GM23248 (cell line): ENCODE measurements at regions not wholly inside any gene's neighbourhood (a gene's known extent, or its start where the extent isn't known, plus 50 kb on each side); places are given as distances from the start of the nearest gene placed in this dataset.

ENCODE experiments used
- DNase-seq: peaks from one replicate; pipeline ENCODE4 v3.0.0-alpha.2; 2015
- H2AFZ ChIP-seq: fragments of 200-600 bp; sonication (generic); 2 replicates; pipeline ENCODE4 v1.6.1; 2016; ENCODE audit warnings: antibody characterized with exemption
- H3F3A ChIP-seq: fragments of 200-600 bp; sonication (generic); 2 replicates; pipeline ENCODE4 v1.6.1; 2016; ENCODE audit warnings: mild to moderate bottlenecking, antibody characterized with exemption, mixed run types; ENCODE audit not compliant: insufficient read depth
- H3K27ac ChIP-seq: fragments of 200-600 bp; sonication (generic); 2 replicates; pipeline ENCODE4 v1.5.1; 2016; ENCODE audit warnings: mild to moderate bottlenecking
- H3K27me3 ChIP-seq: fragments of 200-600 bp; sonication (generic); replicated peaks from 2 replicates; pipeline ENCODE4 v1.6.1; 2016; ENCODE audit warnings: mild to moderate bottlenecking; ENCODE audit not compliant: insufficient read depth
- H3K36me3 ChIP-seq: fragments of 200-600 bp; sonication (generic); 2 replicates; pipeline ENCODE4 v1.6.1; 2016; ENCODE audit warnings: low read depth, mild to moderate bottlenecking
- H3K4me1 ChIP-seq: fragments of 200-600 bp; sonication (generic); 2 replicates; pipeline ENCODE4 v1.6.1; 2016; ENCODE audit warnings: mild to moderate bottlenecking; ENCODE audit not compliant: insufficient read depth
- H3K4me2 ChIP-seq: fragments of 200-600 bp; sonication (generic); one replicate; pipeline ENCODE4 v1.6.1; 2016; ENCODE audit warnings: mild to moderate bottlenecking; ENCODE audit not compliant: unreplicated experiment
- H3K4me3 ChIP-seq: fragments of 200-600 bp; sonication (generic); 2 replicates; pipeline ENCODE4 v1.5.1; 2016; ENCODE audit warnings: mild to moderate bottlenecking
- H3K79me2 ChIP-seq: fragments of 200-600 bp; sonication (generic); 2 replicates; pipeline ENCODE4 v1.6.1; 2016; ENCODE audit warnings: mild to moderate bottlenecking; ENCODE audit not compliant: insufficient read depth
- H3K9ac ChIP-seq: fragments of 200-600 bp; sonication (generic); 2 replicates; pipeline ENCODE4 v1.6.1; 2016; ENCODE audit warnings: mild to moderate bottlenecking
- H3K9me2 ChIP-seq: fragments of 200-600 bp; sonication (generic); 2 replicates; pipeline ENCODE4 v1.6.1; 2016; ENCODE audit warnings: mixed run types, mild to moderate bottlenecking, moderate library complexity; ENCODE audit not compliant: insufficient read depth
- H3K9me3 ChIP-seq: fragments of 200-600 bp; sonication (generic); one replicate; pipeline ENCODE4 v1.6.1; 2017; ENCODE audit warnings: low read depth
- H4K20me1 ChIP-seq: fragments of 200-600 bp; sonication (generic); 2 replicates; pipeline ENCODE4 v1.6.0; 2016; ENCODE audit not compliant: insufficient read depth
- EZH2 ChIP-seq: fragments of 200-600 bp; sonication (generic); IDR thresholded peaks from 2 replicates; pipeline ENCODE4 v1.6.1; 2018; ENCODE audit warnings: antibody characterized with exemption, mild to moderate bottlenecking; ENCODE audit not compliant: insufficient read depth, poor library complexity, severe bottlenecking
- EZH2phosphoT487 ChIP-seq: fragments of 200-600 bp; sonication (generic); IDR thresholded peaks from 2 replicates; pipeline ENCODE4 v1.6.1; 2018; ENCODE audit warnings: antibody characterized with exemption, moderate library complexity, mild to moderate bottlenecking, low read depth; ENCODE audit not compliant: insufficient read depth
- WGBS, 2 experiments: methylation state at CpG; one replicate each; pipeline ENCODE4 v1.1.6; 2015 to 2017; ENCODE audit warnings: low lambda C conversion rate in 2 of 2, low coverage in 1 of 2; ENCODE audit errors: missing lambda C conversion rate in 2 of 2; 5-methylcytosine and 5-hydroxymethylcytosine counted together
- in situ Hi-C: fragments of 300-500 bp; cut with MboI; formaldehyde crosslinking; loops from 2 replicates; pipeline ENCODE4 v1.15.0; 2020

DNA sequence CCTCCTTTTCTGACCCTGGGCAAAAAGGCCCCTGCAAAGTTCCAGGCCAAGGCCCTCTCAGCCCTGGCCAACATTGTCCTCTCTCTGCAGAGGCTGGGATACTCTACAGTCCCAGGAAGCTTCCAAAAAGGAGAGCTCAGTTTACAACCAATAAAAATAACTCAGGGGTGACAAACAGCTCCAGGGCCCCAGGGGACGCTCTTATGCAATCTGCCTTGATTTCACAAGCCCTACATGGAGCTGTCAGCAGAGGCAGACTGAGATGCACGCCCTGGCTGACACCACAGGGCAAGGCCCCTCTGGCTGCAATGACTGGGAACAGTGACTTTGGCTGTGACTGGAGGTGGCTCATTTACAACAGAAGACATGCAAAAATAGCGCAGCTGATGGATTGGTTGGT is 129.0 kb upstream of the MED13L start:
- Histone ChIP-seq H3K4me2 (no peak overlapping the region), H3K9me2 (no peaks in the 10 kb centered on the region), H3K27me3 (no peaks in the 10 kb centered on the region), H3K4me3 (no peak overlapping the region), H3K79me2 (no peaks in the 10 kb centered on the region), H4K20me1 (no peaks in the 10 kb centered on the region), H3K4me1 (peaks cover 28% of the 10 kb centered on the region), H3K9me3 (no peaks in the 10 kb centered on the region), H3K9ac (no peak overlapping the region), H2AFZ (no peak overlapping the region), H3F3A (0 out of 2 replicates have a peak, but pooled peaks cover 6% of the 10 kb centered on the region), H3K36me3 (no peaks in the 10 kb centered on the region), H3K27ac (peak overlapping the region; percentile 44)
- peak; percentile 93 for DNase-seq
- TF ChIP-seq EZH2 (no peak), EZH2phosphoT487 (no peak)
- WGBS, 2 experiments: 0 to 7% methylated on average over 3 of the region's 3 CpGs
- in situ Hi-C loops: no loop called here

DNA sequence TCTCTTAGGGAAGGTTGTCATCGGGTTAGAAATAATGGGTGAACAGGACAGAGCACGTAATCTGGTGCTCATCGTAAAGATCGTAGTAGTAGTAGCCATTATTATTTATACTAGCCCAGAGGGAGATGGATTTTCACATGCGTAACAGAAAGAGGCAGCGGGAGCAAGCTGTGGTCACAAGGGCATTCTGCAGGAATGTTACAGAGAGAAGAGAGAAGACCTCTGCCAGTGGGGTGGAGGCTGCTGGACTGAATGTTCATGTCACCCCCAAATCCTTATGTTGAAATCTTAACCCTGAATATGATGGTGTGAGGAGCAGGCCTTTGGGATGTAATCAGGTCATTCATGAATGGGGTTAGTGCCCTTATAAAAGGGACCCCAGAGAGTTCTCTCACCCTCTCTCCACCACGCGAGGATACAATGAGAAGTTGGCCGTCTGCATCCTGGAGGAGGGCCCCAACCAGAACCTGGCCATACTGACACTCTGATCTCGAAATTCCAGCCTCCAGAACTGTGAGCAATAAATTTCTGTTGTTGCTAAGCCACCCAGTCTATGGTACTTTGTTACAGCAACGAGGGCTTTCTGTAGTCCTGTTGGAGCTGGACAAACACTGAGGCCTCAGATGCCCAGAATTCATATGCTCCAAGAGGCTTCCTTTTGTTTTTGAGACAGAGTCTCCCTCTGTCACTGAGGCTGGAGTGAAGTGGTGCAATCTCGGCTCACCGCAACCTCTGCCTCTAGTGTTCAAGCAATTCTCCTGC is 131.2 kb upstream of the MED13L start:
- WGBS, 2 experiments: 92 to 95% methylated on average over 13 of the region's 13 CpGs
- TF ChIP-seq EZH2phosphoT487: no peak
- TF ChIP-seq EZH2: no peak

GRCh38 chr12:116411977-116412376 is 134.5 kb upstream of the MED13L start:
- no peaks in the 10 kb centered on the region for H3K36me3 ChIP-seq
- H3K4me2 ChIP-seq: no peak overlapping the region
- H3K79me2 ChIP-seq: no peaks in the 10 kb centered on the region
- no peaks in the 10 kb centered on the region for H3K27me3 ChIP-seq
- TF ChIP-seq EZH2phosphoT487 (no peak), EZH2 (no peak)
- H4K20me1 ChIP-seq: no peaks in the 10 kb centered on the region
- no peak overlapping the region for H2AFZ ChIP-seq
- in situ Hi-C loops: no loop called here
- no peak overlapping the region for H3K27ac ChIP-seq
- H3K9me2 ChIP-seq: no peaks in the 10 kb centered on the region
- no peak overlapping the region for H3K9ac ChIP-seq
- 0 out of 2 replicates have a peak, but pooled peaks cover 4% of the 10 kb centered on the region for H3F3A ChIP-seq
- peaks cover 16% of the 10 kb centered on the region for H3K4me1 ChIP-seq
- H3K4me3 ChIP-seq: no peak overlapping the region
- DNase-seq: peak; percentile 19
- 94 to 100% methylated on average over 3 of the region's 3 CpGs for WGBS, 2 experiments
- no peaks in the 10 kb centered on the region for H3K9me3 ChIP-seq

More for the DNA sequence above, 131.2 kb upstream of the MED13L start:
- H2AFZ ChIP-seq: no peak overlapping the region
- in situ Hi-C loops: no loop called here
- no peak overlapping the region for H3K9ac ChIP-seq
- H3F3A ChIP-seq: 0 out of 2 replicates have a peak, but pooled peaks cover 6% of the 10 kb centered on the region
- H3K36me3 ChIP-seq: no peaks in the 10 kb centered on the region
- no peaks in the 10 kb centered on the region for H3K27me3 ChIP-seq
- peaks cover 28% of the 10 kb centered on the region for H3K4me1 ChIP-seq
- no peaks in the 10 kb centered on the region for H4K20me1 ChIP-seq
- no peak overlapping the region for H3K4me3 ChIP-seq
- DNase-seq: no peak
- H3K4me2 ChIP-seq: no peak overlapping the region
- no peak overlapping the region for H3K27ac ChIP-seq
- no peaks in the 10 kb centered on the region for H3K9me2 ChIP-seq
- no peaks in the 10 kb centered on the region for H3K79me2 ChIP-seq
- no peaks in the 10 kb centered on the region for H3K9me3 ChIP-seq

DNA sequence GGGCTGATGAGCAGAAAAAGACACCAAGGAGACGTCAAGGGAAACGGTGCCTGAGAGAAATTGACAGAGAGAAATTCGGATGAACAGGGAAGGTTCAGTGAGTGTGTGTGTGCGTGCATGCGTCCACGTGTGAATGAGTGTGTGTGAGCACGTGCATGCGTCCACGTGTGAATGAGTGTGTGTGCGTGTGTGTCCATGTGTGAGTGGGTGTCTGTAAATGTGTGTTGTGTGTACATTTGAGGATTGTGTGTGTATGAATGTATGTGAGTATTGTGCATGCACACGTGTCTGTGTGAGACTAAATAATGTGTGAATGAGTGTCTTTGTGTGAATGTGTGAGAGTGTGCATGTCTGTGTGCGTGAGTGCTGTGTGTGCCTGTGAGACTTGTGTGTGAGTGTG is 137.4 kb upstream of the MED13L start:
- H3K9me2 ChIP-seq: no peaks in the 10 kb centered on the region
- no peaks in the 10 kb centered on the region for H3K36me3 ChIP-seq
- no peak overlapping the region for H2AFZ ChIP-seq
- H3K4me2 ChIP-seq: no peak overlapping the region
- no peaks in the 10 kb centered on the region for H3K9me3 ChIP-seq
- in situ Hi-C loops: no loop called here
- H3K9ac ChIP-seq: no peak overlapping the region
- H4K20me1 ChIP-seq: no peaks in the 10 kb centered on the region
- no peak for DNase-seq
- H3K27me3 ChIP-seq: no peaks in the 10 kb centered on the region
- H3K4me3 ChIP-seq: no peak overlapping the region
- TF ChIP-seq EZH2: no peak
- TF ChIP-seq EZH2phosphoT487: no peak
- no peaks in the 10 kb centered on the region for H3K79me2 ChIP-seq
- H3K4me1 ChIP-seq: peaks cover 12% of the 10 kb centered on the region
- 78 to 79% methylated on average over 12 of the region's 12 CpGs for WGBS, 2 experiments
- H3F3A ChIP-seq: no peaks in the 10 kb centered on the region
- H3K27ac ChIP-seq: no peak overlapping the region
